Lower leg skin (tissue), 3 donors: ENCODE measurements at regions not wholly inside any gene's neighbourhood (a gene's known extent, or its start where the extent isn't known, plus 50 kb on each side); places are given as distances from the start of the nearest gene placed in this dataset.

Experiments
- POLR2A ChIP-seq, 2 donors: fragments of 450-650 bp; IDR thresholded peaks; one replicate each; pipeline ENCODE4 v1.6.1; 2016 to 2017; ENCODE audit warnings: antibody characterized with exemption in 2 of 2, mild to moderate bottlenecking in 1 of 2, moderate library complexity in 1 of 2
- TF ChIP-seq, protein P1 (sequence below), 3 donors: fragments of 450-650 bp; IDR thresholded peaks; one replicate each; pipeline ENCODE4 v1.5.1; 2016; ENCODE audit warnings: antibody characterized with exemption in 3 of 3, mild to moderate bottlenecking in 3 of 3, moderate library complexity in 2 of 3

DNA sequence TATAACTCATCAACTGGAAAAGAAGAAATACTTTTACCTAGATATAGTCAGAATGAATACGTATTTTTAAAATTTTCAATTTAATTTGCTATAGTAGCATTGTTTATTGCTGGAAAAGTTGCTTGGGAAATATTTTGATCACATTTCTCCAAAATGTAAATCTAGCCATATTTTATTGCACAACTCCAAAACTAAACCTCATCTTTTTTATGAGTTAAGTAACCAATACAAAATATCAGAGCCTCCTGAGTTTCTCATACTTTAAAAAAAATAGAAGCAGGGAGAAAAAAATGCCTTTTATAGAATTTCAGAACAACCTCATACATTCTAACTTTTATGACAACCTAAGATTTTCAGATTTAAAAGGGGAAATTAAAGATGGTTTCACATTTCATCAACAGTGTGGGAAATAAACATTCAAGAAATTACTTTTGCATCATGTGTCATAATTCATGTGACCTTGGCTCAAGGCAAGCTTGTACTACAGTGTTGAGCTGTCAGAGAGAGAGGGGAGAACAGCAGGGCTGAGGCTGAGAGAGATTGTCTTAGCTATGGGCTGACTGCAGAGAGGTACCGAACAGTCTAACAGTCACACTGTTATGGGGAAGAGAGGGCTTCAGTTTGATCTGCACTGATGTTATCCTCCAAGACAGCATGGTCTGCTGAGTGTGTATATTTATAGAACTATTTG lies 519.0 kb downstream of the LTN1 start:
- TF ChIP-seq, protein P1, sequence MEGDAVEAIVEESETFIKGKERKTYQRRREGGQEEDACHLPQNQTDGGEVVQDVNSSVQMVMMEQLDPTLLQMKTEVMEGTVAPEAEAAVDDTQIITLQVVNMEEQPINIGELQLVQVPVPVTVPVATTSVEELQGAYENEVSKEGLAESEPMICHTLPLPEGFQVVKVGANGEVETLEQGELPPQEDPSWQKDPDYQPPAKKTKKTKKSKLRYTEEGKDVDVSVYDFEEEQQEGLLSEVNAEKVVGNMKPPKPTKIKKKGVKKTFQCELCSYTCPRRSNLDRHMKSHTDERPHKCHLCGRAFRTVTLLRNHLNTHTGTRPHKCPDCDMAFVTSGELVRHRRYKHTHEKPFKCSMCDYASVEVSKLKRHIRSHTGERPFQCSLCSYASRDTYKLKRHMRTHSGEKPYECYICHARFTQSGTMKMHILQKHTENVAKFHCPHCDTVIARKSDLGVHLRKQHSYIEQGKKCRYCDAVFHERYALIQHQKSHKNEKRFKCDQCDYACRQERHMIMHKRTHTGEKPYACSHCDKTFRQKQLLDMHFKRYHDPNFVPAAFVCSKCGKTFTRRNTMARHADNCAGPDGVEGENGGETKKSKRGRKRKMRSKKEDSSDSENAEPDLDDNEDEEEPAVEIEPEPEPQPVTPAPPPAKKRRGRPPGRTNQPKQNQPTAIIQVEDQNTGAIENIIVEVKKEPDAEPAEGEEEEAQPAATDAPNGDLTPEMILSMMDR (IDR thresholded peaks at IDR 0.05) = no peak
- TF ChIP-seq POLR2A (IDR thresholded peaks at IDR 0.05) = no peak
